Bone marrow (tissue), 2 donors: ENCODE measurements at regions not wholly inside any gene's neighbourhood (a gene's known extent, or its start where the extent isn't known, plus 50 kb on each side); places are given as distances from the start of the nearest gene placed in this dataset.
"Not testable (repeated sequence)": the region's sequence is repeated elsewhere in the genome, so short reads cannot be mapped to it uniquely, and the experiment has no call there.

ENCODE experiments used
- DNase-seq, 2 donors: peaks; one replicate each; lab custom pipeline; 2025; lab: John Stamatoyannopoulos, UW

DNA sequence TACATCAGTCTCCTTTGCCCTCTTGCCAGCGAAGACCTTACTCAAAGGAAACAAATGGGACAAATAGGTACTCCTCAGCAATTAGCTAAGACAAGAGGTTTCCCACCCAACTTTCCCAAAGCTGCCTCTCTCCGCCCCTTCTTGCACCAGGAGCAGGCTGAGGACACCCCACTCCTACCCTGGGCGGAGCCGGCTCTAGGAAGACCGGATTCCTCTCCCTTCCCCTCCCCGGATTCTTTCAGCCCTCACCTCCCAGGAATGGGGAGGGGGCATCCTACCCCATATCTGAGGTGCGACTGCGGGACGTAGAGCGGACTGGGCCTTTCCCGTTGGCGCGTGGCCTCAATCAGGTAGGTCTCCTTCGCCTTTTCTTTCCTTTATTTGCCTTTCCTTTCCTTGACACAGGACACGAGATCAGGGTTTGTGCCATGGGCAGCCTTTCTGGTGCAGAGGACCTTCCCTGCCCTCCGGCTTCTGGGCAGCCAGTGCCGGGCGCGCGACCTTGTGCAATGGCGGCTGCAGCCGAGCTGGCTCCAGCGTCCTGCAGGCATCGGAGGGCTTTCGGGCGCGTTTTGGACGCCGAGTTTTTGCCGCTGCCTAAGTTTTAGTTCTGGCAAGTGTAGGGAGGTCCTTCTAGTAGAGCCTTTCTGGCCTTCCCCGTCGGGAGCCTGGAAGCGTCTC lies 279.9 kb downstream of the PLS3 start:
- not testable (repeated sequence) for DNase-seq

DNA sequence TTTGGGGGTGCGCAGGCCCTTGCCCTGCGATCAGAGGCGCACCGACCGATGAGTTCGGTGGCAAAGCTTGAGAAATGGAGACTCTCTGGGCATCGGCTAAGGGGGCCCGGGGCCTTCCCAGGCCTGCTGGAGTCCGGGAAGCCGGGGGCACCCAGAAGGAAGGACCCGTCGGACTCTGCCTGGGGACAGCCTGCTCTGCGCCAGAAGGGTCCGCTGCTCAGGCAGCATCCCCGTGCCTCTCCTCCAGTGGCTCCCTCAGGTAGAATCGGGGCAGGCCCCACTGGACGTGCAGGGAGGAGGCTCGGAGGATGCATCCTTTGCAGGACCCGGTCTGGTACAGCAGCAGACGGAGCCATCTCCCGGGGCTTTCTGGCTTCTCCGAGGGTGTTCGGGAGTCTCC lies 290.0 kb downstream of the PLS3 start:
- not testable (repeated sequence) for DNase-seq

DNA sequence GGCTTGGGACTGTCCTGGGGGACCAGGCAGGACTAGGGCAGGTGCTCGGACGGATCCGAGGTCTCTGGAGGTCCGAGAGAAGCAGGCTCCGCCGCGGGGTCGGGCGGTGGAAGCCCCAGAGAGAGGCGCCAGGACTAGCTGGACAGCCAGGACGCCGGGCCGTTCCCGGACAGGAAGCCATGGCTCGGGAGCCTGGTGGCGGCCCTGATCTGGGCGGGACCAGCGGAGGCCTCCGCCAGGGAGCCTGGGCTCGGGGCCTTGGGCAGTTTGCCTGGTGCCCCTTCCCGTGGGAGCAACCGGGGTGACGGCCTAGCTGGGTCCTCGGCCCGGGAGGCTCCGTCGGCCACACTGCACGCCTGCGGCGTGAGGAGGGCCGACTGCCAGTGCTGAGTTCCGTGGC lies 292.3 kb downstream of the PLS3 start:
- DNase-seq: not testable (repeated sequence)

DNA sequence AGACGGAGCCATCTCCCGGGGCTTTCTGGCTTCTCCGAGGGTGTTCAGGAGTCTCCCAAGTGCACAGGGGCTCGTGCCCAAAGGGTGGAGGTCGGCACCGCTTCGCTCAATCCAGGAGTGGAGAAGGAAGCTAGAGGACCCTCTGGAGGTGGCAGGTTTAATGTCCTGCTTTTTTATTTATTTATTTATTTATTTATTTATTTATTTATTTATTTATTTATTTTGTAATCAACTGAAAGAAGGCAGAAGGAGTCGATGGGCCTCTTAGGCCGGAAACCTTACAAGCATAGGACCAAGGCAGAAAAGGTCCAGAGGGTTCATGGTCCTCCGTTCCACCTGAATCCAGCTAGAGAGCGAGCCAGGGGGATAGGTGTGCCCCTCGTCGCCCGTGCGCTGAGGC lies 289.4 kb upstream of the AGTR2 start:
- not testable (repeated sequence) for DNase-seq

DNA sequence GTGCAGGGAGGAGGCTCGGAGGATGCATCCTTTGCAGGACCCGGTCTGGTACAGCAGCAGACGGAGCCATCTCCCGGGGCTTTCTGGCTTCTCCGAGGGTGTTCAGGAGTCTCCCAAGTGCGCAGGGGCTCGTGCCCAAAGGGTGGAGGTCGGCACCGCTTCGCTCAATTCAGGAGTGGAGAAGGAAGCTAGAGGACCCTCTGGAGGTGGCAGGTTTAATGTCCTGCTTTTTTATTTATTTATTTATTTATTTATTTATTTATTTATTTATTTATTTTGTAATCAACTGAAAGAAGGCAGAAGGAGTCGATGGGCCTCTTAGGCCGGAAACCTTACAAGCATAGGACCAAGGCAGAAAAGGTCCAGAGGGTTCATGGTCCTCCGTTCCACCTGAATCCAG lies 286.4 kb upstream of the AGTR2 start:
- DNase-seq: not testable (repeated sequence)

DNA sequence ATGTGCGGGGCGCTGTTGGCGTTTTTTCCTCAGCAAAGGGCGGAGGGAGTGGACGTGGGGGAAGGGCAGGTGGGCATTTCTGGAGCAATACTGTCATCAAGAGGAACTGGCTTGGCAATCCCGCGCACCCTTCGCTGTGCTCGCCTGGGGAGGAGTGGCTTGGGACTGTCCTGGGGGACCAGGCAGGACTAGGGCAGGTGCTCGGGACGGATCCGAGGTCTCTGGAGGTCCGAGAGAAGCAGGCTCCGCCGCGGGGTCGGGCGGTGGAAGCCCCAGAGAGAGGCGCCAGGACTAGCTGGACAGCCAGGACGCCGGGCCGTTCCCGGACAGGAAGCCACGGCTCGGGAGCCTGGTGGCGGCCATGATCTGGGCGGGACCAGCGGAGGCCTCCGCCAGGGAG lies 282.5 kb upstream of the AGTR2 start:
- not testable (repeated sequence) for DNase-seq

DNA sequence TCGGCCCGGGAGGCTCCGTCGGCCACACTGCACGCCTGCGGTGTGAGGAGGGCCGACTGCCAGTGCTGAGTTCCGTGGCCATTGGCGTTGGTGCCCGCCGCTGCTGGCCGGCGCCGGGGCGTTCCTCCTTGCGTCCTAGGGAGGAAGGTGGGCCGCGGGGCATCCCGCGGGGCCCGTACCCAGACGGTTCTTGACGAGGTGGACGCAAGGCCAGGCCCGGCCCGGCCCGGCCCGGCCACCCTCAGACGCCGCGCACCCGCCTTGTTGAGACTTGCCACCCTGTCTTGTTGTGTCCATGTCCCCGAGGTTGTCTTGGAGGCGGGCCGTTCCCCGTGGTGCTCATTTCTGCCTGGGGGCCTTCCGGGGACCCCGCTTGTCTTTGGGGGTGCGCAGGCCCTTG lies 282.0 kb upstream of the AGTR2 start:
- DNase-seq: not testable (repeated sequence)

DNA sequence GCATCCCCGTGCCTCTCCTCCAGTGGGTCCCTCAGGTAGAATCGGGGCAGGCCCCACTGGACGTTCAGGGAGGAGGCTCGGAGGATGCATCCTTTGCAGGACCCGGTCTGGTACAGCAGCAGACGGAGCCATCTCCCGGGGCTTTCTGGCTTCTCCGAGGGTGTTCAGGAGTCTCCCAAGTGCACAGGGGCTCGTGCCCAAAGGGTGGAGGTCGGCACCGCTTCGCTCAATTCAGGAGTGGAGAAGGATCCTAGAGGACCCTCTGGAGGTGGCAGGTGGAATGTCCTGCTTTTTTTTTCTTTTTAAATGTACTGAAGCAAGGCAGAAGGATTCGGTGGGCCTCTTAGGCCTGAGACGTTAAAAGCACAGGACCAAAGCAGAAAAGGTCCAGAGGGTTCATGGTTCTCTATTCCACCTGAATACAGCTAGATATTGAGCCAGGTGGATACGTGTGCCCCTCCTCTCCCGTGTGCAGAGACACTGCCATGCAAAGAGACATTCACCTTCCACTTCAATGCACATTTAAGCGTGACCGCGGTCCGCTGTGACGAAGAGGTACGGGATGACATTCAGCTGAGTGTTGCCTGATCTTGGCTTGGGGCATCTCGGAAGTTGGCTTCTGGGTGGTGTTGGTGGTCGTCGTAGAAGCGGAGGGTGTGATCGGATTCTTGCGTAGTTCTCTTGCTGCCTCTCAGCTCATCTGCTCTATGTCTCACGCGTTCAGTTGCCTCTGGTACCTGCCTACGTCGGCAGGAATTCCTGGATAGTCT lies 281.2 kb upstream of the AGTR2 start:
- no peak for DNase-seq

DNA sequence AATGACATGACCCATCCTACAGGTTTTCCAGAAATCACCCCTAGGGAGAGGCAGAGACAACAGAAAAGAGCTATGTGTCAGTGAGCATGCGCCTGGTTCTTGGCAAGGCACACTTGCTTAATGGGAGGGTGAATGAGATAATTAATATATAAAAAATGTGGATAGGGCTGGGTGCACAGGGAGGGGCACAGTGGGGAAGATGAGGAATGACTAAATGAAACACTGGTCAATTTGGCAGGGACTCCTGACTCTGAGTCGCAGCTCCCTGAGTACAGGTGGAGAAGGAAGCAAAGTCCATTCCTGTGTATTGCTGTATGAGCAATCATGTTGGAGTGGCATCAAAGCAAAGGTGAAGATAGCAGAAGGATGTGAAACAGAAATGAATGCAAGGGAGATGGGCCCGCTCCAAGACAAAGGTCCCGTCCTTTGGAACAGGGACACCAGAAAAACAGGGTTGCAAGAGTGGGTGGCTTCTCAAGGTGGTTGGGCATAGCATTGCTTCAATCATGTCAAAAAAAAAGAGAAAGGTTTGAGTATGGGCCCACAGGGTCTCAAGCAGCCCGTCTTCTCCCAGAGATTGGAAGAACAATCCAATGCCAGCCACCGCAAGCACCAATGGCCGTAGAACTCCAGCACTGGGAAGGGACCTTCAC lies 278.4 kb upstream of the AGTR2 start:
- no peak for DNase-seq

DNA sequence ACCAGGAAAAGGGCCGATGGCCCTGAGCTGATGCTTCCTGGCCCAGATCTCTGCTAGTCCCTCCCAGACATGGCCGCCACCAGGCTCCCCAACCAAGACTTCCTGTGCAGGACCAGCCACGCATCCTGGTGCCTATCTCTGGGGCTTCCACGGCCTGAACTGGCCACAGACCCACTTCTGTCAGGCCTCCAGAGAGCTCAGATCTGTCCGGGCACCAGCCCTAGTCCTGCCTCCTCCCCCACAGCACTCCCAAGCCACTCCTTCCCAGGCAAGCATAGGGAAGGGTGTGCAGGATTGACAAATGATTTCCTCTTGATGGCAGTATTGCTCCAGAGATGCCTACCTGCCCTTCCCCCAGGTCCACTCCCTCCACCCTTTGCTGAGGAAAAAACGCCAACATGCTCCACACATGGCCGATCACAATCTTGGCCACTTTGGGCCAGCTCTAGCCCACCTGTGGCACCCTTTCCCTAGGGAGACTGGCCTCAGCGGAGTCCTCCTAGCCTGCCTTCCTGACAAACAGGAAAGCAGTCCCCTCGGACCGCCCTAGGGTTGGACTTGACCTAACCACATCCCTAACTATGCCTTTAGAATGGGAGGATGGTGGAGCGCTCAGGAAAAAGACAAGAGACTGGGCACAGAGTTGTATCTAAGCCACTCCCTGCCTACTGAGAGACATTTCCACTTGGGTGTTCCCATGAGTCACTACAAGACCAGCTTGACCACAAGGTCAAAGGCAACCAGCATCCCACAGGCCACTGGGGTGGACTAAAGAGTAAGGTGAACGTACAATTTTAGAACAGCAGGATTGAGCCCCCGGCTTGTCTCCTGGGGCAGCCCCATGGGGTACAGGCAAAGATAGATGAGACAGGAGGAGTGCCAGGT lies 277.5 kb upstream of the AGTR2 start:
- no peak for DNase-seq

DNA sequence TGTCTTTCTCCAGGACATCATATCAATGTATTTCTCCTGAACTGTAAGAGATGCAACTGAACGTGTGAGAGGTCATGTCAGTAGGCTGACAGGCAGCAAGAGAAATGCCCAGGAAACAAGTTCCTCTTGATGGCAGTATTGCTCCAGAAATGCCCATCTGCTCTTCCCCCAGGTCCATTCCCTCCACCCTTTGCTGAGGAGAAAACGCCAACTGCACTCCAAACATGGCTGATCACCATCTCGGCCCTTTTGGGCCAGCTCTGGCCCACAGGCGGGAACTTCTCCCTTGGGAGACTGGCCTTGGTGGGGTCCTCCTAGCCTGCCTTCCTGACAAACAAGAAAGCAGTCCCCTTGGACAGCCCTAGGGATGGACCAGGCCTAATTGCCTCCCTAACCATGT lies 276.5 kb upstream of the AGTR2 start:
- DNase-seq: no peak

DNA sequence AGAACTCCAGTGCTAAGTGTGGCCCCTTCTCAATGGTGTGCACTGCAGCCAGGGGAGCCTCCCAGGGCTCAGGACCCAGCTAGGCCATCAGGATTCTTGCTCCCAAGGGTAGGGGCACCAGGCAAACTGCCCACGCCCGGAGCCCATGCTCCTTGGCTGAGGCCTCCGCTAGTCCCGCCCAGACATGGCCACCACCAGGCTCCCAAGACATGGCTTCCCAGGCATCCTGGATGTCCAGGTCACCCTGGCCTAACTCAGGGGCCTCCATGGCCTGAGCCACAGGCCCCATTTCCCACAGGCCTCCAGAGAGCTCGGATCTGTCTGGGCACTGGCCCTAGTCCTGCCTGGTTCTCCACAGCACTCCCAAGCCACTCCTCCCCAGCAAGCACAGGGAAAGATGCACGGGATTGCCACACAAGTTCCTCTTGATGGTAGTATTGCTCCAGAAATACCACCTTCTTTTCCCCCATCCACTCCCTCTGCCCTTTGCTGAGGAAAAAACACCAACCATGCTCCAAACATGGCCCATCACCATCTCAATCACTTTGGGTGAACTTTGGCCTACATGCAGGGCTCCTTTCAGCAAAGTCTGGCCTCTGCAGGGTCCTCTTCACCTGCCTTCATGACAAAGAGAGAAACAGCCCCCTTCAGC lies 274.7 kb upstream of the AGTR2 start:
- no peak for DNase-seq

DNA sequence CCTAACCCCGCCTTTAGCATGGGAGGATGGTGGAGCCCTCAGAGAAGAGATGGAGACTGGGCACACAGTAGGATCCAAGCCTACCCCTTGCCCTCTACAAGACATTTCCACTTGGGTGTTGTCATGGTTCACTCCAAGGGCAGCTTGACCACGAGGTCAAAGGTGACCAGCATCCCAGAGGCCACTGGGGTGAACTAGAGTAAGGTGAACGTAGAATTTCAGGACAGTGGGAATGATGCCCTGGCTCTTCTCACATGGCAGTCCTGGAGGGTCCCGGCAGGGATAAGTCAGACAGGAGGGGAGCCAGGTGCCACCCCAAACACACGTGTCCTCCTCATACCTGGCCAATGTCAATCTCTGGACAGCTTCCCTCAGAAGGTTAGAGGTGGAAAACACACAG lies 274.2 kb upstream of the AGTR2 start:
- no peak for DNase-seq

DNA sequence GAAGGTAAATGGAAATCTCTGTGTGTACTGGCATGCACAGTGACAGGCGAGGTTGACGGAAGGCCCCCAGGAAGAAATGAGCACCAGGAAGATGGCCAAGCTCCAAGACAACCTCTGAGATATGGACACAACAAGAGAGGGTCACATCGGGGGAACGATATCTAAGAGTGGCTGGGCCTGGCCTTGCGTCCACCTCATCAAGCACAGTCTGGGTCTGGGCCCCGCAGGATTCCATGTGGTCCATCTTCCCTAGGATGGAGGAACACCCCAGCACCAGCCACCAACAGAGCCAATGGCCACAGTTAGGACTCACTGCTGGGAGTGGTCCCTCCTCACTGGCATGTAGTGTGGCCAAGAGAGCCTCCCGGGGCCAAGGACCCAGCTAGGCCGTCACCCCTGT lies 272.6 kb upstream of the AGTR2 start:
- DNase-seq: no peak

DNA sequence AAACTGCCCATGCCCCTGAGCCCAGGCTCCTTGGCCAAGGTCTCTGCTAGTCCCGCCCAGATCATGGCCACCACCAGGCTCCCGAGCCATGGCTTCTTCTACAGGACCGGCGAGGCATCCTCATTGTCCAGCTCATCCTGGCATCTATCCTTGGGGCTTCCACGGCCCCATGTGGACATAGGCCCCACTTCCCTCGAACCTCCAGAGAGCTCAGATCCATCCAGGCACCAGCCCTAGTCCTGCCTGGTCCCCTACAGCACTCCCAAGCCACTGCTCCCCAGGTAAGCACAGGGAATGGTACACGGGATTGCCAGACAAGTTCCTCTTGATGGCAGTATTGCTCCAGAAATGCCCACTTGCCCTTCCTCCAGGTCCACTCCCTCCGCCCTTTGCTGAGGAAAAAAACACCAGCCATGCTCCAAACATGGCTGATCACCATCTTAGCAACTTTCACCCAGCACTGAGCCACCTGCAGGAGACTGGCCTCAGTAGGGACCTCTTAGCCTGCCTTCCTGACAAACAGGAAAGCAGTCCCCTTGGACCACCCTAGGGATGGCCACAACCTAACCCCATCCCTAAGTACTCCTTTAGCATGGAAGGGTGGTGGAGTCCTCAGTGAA lies 272.1 kb upstream of the AGTR2 start:
- DNase-seq: no peak

DNA sequence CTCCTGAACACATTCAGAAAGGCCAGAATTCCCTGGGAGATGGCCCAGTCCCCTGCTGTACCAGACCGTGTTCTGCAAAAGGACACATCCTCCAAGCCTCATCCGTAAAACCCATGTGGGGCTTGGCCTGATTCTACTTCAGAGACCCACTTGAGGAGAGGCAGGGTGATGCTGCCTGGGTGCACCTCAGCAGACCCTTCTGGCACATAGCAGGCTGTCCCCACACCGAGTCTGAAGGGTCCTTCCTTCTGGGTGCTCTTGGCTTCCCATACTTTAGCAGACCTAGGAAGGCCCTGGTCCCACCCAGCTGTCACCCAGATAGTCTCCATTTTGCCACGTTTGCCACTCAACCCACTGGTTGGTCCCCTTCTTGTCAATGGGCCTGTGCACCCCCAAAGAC lies 270.1 kb upstream of the AGTR2 start:
- DNase-seq: no peak

DNA sequence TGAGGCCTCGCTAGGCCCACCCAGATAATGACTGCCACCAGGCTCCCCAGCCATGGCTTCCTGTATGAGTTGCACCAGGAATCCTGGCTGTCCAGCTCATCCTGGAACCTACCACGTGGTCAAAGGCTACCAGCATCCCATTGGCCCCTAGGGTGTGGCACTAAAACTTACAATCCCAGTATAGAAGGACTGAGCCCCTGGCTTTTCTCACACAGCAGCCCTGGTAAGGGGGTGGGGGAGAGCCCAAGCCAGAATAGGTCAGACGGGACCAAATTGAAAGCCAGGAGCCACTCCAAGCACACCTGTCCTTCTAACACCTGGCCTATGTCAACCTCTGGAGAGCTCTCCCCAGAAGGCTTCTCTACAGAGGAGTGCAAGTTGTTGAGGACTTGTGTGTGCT lies 269.3 kb upstream of the AGTR2 start:
- DNase-seq: no peak

DNA sequence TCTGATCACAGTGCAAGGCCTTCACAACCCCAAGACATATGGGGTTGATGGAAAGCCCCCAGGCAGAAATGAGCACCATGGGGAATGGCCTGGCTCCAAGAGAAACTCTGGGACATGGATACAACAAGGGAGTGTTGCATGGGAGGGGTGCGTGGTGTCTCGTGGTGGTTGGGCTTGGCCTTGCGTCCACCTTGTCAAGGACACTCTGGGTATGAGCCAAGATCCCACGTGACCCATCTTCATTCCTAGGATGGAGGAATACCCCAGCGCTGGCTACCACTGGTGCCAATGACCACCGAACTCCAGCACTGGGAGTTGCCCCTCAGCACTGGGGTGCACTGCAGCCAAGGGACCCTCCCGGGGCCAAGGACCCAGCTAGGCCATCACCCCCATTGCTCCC lies 267.5 kb upstream of the AGTR2 start:
- DNase-seq: no peak

DNA sequence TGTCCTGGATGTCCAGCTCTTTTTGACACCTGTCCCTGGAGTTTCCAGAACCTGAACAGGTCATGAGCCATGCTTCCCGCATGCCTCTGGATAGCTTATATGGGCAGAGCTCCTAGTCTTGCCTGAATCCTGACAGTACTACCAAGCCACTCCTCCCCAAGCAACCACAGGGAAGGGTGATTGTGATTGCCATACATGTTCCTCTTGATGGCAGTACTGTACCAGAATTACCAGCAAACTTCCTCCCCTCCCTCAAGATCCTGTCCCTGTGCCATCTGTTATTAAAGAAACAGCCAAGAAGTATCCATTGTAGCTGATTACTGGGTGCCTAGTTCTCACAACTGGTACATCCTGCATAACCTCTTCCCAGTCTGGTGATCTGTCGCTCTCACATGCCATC lies 264.3 kb upstream of the AGTR2 start:
- no peak for DNase-seq

DNA sequence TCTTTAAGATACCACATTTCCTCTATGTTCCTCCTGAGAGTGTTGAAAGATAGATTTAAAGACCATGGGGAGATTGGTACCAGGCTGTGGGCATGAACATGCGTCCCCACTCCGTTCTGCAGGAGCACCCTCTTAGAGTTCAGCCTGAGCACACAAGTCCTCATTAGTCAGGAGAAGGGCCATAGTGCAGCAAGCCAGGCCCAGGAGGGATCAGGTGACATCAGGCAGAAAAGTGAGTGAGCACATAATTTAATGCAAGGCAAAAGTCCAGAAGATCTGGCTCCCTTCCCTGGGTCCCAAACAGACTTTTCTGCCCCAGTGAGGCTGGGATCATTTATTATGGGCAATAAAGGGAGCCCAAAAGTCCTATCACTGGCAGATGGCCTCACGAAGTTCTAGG lies 263.7 kb upstream of the AGTR2 start:
- DNase-seq: no peak

DNA sequence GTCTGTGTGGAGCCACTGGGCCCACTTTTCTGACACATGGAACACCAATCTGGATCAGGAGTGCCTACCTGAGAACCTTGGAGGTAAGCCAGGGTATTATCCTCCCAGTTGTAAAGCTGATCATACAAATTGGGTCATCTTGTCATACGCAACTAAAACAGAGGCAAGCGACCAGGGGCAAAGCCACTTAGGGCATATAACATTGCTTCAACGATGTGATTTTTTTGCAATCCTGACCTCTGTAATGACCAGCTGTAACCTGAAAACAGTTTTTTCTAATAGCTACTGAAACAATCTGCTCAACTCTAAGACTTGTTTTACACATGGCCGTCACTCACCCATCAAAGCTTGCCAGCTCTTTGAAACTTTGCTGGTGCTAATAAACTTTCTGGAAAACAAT lies 261.5 kb upstream of the AGTR2 start:
- DNase-seq: no peak
